ENCODE measurements at regions not wholly inside any gene's neighbourhood (a gene's known extent, or its start where the extent isn't known, plus 50 kb on each side); places are given as distances from the start of the nearest gene placed in this dataset.

- TF ChIP-seq PKNOX1 (IDR thresholded peaks at IDR 0.05), result no peak
- TF ChIP-seq L3MBTL2 (conservative IDR thresholded peaks at IDR 0.05), result no peak
- no peak for TF ChIP-seq BHLHE40 (IDR thresholded peaks at IDR 0.05; ENCODE audit: borderline replicate concordance)
- TF ChIP-seq TARDBP (IDR thresholded peaks at IDR 0.05), result no peak
- no peak for TF ChIP-seq ARNT (IDR thresholded peaks at IDR 0.05)
- no peak for TF ChIP-seq FOXK2 (IDR thresholded peaks at IDR 0.05)
- no peak for TF ChIP-seq SUZ12 (IDR thresholded peaks at IDR 0.05)
- TF ChIP-seq CTBP1 (IDR thresholded peaks at IDR 0.05; ENCODE audit: borderline replicate concordance), result no peak
- no peak for TF ChIP-seq SP1 (IDR thresholded peaks at IDR 0.05)
- TF ChIP-seq ZNF384 (IDR thresholded peaks at IDR 0.05), result no peak
- TF ChIP-seq FOXA1 (IDR thresholded peaks at IDR 0.05), result no peak
- no peak for TF ChIP-seq FOXM1 (IDR thresholded peaks at IDR 0.05; ENCODE audit: borderline replicate concordance)
Measured at GRCh38 chr1:244235157-244235556, 184.1 kb downstream of the ZBTB18 start.
